ENCODE measurements at regions not wholly inside any gene's neighbourhood (a gene's known extent, or its start where the extent isn't known, plus 50 kb on each side); places are given as distances from the start of the nearest gene placed in this dataset.

GRCh38 chr3:135740211-135740610 is 225.3 kb upstream of the PPP2R3A start:
- DNase-seq (ENCODE audit: low read depth): no peak

- DNase-seq (ENCODE audit: low read depth): no peak
These were observed 224.8 kb upstream of the PPP2R3A start for GRCh38 chr3:135740751-135741150.

GRCh38 chr3:135751991-135752390 is 213.5 kb upstream of the PPP2R3A start:
- DNase-seq (ENCODE audit: low read depth): no peak

DNA sequence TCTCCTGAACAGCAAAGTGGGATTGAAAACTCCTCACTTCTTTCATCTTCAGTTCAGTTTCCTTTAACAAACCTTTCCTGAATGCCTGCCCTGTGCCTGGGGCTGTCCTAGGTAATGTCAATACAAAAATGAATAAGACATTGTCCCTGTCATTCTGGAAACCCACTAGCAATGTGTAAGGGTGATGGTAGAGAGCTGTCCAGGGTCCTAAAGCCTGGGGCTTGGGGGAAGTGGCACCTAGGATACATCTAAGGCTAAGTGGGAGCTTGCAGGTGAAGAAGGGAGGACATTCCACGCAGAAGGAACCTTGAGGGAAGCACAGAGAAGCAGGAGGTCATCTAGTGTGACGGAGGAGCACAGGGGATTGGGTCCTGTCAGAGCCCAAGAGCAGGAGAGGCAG is 212.7 kb upstream of the PPP2R3A start:
- peak; percentile 19 for DNase-seq (ENCODE audit: low read depth)

GRCh38 chr3:135753506-135753905 is 212.0 kb upstream of the PPP2R3A start:
- DNase-seq (ENCODE audit: low read depth): no peak

- DNase-seq (ENCODE audit: low read depth): no peak
These were observed 210.0 kb upstream of the PPP2R3A start for GRCh38 chr3:135755330-135756105.

DNA sequence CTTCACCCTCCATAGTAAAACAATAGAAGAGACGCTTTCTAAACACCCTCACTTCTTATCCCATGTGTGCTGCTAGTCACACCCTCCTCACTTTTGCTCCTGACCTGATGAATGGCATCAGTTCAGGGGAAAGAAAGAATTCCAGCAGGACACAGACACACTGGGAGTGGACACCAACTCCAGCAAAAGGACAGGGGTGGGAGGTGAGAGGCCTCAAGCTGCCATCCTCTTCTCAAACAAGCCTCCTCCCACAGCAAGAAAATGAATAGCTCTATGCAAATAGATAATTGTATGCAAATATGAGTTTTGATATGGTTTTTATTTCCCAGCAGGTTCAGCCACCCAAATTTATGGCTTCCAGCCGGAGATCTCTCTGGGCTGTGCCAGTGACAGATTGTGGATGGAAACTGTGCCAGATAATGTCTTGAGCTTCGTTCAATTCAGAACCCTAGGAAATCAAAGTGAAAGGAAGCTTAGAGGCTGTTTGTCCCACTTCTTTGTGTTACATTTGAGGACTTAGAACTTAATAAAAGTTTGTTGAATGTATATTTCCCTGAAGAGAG is 209.3 kb upstream of the PPP2R3A start:
- no peak for DNase-seq (ENCODE audit: low read depth)

GRCh38 chr3:135757421-135757820 is 208.1 kb upstream of the PPP2R3A start:
- DNase-seq (ENCODE audit: low read depth): no peak

- DNase-seq (ENCODE audit: low read depth): no peak
These were observed 206.6 kb upstream of the PPP2R3A start for GRCh38 chr3:135758961-135759360.

DNA sequence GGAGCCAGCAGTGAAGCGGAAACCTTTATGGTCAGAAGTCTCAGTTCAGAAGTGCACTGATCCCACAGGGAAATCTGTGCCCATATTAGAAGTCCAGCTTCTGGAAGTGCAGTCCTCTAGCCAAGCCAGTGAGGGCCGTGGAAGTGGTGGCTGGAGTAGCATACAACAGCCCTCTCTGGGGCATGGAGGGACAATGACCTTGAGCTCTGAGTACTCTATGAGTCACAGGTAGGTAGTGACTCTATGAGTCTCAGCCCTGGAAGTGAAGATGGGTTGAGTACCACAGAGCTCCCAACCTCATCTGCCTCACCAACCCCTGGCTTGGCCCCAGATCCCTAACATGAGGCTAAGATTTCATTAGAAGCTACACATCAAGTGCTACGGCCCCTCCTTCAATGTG is 205.9 kb upstream of the PPP2R3A start:
- DNase-seq (ENCODE audit: low read depth): no peak

- no peak for DNase-seq (ENCODE audit: low read depth)
These were observed 204.9 kb upstream of the PPP2R3A start for GRCh38 chr3:135760581-135760980.

- DNase-seq (ENCODE audit: low read depth): no peak
These were observed 203.2 kb upstream of the PPP2R3A start for GRCh38 chr3:135762188-135762856.

- no peak for DNase-seq (ENCODE audit: low read depth)
These were observed 199.4 kb upstream of the PPP2R3A start for GRCh38 chr3:135766115-135766514.

GRCh38 chr3:135771760-135772159 is 193.8 kb upstream of the PPP2R3A start:
- DNase-seq (ENCODE audit: low read depth): no peak

DNA sequence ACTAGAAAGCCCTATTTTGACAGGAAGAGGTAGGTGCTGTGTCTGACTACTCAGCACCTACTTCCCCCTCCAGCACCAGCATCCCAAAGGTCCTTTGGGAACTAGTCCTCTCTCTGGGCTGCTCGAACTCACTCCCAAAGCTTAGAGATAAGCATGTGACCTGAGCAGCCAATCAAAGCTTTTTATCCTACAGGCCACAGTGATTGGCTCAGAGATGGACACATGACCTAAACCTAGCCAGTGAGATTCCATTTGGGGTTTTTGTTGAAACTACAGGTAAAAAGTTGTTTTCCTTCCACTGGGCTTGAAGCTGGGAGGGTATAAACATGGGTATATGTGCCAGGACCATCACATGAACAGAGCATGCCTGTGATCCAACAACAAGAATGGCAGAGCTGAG is 186.5 kb upstream of the PPP2R3A start:
- DNase-seq (ENCODE audit: low read depth): no peak

GRCh38 chr3:135779590-135780235 is 185.8 kb upstream of the PPP2R3A start:
- no peak for DNase-seq (ENCODE audit: low read depth)

DNA sequence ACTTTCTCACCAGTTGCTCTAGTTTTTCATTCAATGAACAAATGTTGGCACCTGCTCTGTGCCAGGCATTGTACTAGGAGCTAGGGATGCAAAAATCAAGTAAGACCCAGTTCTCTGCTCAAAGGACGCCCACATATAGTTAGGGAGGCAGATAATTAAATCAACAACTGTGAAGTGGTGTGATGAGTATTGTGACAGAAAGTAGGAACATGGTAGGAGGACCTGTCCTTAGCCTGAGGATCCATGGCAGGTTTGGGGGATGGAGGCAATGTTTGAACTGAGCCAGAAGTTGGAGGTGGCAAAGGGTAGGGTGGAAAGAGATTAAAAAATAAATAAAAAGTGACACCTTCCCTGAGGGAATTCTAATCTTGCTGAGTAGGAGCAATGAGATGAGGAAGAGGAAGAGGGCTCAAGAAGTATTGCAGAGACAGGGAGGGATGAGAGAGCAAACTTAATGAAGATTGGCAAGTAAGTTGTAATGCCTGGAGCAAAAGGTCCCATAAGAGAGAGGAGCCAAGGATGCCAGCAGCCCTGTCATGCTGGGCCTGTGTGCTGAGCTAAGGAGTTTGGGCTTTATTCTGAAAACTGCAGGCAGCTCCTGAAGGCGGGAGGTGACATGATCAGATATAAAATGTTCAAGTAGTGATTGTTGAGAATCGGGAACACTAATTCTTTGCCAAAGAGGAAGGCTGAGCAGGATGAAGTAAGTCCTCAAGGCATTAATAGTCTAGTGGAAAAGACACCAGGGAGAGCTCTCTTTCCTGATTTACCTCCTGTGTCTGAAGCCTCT is 184.3 kb upstream of the PPP2R3A start:
- no peak for DNase-seq (ENCODE audit: low read depth)

GRCh38 chr3:135784557-135784956 is 181.0 kb upstream of the PPP2R3A start:
- no peak for DNase-seq (ENCODE audit: low read depth)

DNA sequence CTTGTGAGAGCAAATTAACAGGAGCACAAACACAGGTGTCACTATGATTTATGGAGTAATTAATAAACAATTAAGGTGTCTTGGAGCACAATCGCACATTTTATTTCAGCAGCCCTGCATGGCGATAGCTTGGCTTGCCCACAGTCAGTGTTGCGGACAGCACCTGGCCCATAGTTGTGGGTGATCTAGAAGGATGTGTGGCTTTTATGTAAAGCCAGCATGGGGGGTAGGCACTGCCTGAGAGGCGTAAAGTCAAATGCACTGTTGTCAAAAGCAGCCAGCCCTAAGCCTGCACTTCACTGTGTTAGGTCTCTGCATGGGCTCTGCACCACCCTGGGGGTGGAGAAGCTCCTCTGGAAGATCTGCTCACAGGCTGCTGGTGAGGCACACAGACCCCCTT is 177.4 kb upstream of the PPP2R3A start:
- DNase-seq (ENCODE audit: low read depth): no peak

- DNase-seq (ENCODE audit: low read depth): no peak
These were observed 176.6 kb upstream of the PPP2R3A start for GRCh38 chr3:135788978-135789377.

- no peak for DNase-seq (ENCODE audit: low read depth)
These were observed 173.4 kb upstream of the PPP2R3A start for GRCh38 chr3:135792174-135792573.

DNA sequence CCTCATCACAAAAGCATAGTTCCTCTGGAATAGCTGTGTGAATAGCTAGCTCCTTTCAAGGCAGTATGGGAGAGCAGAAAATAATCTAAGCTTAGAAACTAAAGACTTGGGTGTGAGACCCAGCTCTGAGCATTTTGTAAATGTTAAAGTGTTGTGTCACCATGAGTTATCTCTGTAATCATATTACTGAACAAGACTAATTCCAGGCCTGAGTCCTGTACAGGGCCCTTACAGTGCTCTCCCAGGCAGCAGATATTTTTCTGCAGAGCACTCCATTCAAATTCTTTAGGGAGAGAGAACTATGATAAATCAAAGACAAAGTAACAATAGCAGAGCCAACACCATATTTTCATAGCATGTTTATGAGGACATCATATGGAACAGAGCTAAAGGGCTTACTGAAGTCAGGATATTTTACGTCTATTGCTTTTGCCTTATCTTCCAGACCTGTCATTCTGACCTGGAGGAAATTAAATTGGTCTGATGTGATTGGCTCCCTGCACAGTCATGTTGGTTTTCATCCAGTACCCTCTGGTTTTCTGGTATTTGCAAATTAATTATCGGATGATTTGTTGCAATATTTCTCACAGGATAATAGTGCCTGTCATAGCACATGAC is 172.6 kb upstream of the PPP2R3A start:
- no peak for DNase-seq (ENCODE audit: low read depth)

Measured in EH (cell line).